EH (cell line): ENCODE measurements at regions not wholly inside any gene's neighbourhood (a gene's known extent, or its start where the extent isn't known, plus 50 kb on each side); places are given as distances from the start of the nearest gene placed in this dataset.
"Not testable (repeated sequence)": the region's sequence is repeated elsewhere in the genome, so short reads cannot be mapped to it uniquely, and the experiment has no call there.

ENCODE experiments used
- DNase-seq: peaks from one replicate; pipeline ENCODE4 v3.0.0-alpha.2; 2015; ENCODE audit warnings: low read depth

GRCh38 chr7:51617686-51618085, 301.1 kb upstream of the COBL start:
- DNase-seq, result no peak

DNA sequence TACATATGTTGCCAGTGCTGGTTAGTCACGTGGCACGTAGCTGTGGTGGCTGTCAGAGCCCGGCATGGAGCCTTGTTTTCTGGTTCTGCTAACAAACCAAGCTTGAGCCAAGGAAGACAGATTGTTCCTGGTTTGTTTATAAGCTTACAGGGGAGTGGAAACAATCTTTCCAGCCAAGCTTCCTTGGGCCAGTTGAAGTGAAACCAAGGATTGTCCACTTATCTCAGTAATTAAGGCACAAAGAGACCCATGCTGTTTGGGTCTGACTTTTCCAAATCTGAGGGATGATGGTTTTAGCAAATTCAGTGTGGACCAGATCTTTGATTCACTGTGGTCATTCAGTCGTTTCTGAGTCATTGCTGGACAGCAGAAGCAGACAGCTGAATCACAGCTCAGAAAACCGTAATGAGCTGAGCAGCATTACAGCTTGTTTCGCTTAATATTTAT, 297.3 kb upstream of the COBL start:
- DNase-seq, result no peak

DNA sequence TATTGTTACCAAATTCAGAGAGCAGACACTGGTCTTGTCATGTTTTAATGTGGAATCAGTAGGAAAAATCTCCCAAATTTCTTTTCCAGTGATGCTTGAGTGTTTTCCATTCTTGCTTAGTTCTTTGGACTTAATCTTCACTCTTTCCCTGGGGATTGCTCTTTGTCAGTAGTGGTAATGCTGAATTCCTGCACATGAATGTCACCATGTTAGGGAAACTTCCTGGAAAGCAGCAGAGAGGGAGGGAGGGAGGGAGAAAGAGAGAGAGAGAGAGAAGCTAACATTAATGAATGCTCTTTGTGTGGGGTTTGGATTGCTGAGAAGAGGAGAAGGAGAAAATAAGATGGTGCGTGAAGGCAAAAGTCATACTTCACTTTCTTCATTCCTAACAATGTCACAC, 295.3 kb upstream of the COBL start:
- DNase-seq, result no peak

GRCh38 chr7:51607447-51607846, 290.8 kb upstream of the COBL start:
- DNase-seq, result no peak

DNA sequence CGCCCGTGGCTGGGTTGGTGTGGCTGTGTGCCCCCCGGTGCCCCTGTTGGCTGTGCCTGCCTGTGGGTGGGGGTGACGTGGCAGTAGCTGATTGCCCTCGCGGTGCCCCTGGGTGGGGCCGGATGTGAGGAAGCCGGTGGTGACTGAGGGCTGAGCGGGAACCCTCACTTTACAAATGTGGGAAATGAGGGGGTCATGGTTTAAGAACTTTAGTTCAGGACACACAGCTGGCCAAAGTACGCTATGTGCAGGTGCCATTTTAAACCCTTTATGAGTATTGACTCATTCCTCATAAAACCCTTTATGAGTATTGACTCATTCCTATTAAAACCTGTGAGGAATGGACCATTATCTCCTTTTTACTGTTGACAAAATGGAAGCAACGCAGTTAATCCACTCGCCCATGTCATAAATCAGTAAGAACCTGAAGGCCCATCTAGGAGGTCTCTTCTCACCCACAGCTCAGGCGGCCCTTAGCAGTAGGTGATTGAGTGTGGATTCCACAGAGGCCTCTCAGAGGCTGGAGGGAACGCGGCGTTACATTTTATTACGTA, 290.1 kb upstream of the COBL start:
- DNase-seq, result no peak

GRCh38 chr7:51602376-51602775, 285.8 kb upstream of the COBL start:
- DNase-seq, result no peak

DNA sequence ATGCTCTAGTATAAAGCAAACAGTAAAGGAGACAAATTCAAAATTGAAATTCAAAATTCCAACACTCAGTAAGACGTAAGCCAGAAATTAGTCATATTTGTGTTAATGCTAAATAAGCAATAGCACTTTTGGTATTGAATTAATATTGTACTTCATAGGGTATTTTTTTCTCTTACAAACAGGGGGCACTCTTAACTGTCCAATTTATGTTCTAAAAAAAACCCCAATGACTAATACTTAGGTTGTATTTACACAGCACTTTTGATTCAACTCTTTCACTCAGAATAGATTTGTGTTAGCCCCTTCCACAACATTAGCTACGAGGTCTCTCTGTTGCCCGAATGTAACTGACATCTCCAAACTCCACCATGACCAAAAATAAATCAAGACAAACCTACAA, 284.9 kb upstream of the COBL start:
- no peak for DNase-seq

- DNase-seq, result not testable (repeated sequence)
These were observed 283.3 kb upstream of the COBL start for GRCh38 chr7:51599935-51600334.

- no peak for DNase-seq
These were observed 277.0 kb upstream of the COBL start for GRCh38 chr7:51593628-51594027.

DNA sequence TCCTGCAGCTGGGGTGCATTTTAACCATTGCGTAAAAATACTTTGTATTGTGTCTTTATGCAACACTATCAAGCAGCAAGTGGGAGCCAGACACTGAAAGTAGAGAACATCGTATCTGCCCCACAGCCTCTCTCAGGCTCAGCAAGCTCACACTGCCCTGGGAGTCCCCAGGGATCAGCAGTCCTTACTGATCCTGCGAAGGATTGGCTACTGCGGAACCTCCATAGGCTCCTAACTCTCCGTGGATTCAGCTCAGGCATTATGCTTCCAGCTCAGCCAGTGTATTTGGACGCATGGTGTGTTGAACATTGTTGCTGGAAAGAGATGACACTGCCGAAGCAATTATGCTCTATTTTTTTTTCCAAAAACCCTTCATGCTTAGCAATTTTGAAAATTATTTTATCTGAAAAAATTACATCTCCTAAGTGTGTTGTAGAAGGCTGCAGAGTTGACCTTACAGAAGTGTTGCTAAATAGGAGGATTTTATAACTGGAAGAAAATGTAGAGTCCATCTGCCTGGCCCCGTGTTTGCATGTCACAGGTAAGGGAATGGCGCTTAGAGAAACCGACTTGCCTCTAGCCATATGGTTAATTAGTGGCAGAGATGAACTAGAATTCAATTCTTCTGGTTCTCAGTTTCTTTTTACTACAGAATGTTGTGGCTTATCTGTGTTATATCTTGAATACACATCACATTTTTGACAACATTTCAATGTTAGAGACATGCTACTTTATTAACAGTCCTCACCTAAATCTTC, 276.4 kb upstream of the COBL start:
- DNase-seq, result no peak

- DNase-seq, result no peak
These were observed 274.6 kb upstream of the COBL start for GRCh38 chr7:51591223-51591622.

DNA sequence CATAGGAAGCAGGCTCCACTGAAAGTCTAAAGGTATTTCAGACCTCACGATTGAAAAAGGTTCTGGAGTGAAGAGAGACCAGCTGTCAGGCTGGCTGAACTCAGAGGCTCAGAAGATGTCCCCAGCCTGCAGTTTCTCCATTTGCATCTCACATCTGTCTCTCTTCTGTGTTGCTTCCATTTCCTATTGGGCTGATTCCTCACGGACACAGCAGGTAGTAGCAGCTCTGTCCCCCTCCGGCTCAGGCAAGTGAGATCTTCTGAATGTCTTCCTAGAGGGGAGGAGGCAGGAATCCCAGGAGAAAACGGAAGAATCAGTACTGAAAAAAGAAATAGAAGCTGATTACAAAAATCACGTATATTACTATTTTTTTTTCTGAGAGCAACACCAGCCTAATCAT, 274.1 kb upstream of the COBL start:
- no peak for DNase-seq

GRCh38 chr7:51589111-51589510, 272.5 kb upstream of the COBL start:
- DNase-seq, result no peak

DNA sequence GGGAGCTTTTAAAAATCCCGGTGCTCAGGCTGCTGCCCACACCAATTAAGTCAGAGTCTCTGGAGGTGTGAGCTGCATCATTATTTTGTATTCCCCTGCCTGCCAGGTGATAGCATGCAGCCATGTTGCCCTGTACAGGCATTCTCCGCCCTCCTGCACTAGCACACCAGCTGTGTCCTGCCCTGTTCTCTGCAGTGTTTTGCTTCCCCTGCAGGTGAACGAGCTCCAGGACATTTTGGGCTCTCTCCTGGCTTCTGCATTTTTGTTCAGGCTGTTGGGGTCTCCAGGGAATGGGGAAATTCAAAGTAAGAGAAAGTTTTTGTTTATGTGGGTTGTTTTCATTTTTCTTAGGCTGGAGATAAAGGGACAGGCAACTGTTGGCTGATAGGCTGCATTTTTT, 271.0 kb upstream of the COBL start:
- DNase-seq, result no peak

DNA sequence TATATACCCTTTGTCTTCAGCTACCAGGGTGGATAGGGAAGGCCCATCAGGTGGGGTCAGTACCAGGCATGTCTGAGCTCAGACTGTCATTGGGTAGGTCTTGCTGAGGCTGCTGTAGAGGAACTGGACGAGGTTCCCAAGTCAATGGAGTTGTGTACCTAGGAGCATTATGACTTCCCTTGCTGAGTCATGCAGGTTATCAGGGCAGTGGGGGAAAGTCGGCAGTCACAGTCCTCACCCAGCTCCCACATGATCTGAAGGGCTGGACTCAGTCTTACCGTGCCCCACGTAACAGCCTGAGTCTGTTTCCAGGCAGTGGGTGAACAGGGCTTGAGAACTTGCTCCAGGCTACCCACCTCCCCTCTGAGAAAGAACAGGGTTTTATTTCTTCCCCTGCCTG, 260.8 kb upstream of the COBL start:
- DNase-seq, result no peak

DNA sequence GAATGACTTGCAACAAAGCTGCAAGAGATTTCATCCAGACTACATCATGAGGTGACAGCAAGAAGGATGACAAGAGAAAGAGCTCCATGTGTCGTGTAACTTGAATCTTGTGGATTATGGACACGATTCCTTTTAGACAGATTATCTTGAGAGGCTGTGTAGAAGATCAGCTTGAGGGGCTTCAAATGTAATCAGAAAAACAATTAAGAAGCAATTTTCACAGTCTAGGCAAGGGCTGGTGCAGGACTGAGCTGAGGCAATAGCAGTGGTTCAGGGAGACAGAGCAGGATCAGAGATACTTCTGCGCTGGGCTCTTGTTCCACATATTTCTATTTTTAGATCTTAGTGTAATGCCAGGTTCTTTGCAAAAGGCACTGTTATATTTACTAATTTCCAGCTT, 253.0 kb upstream of the COBL start:
- no peak for DNase-seq

- DNase-seq, result no peak
These were observed 252.6 kb upstream of the COBL start for GRCh38 chr7:51569176-51569575.

DNA sequence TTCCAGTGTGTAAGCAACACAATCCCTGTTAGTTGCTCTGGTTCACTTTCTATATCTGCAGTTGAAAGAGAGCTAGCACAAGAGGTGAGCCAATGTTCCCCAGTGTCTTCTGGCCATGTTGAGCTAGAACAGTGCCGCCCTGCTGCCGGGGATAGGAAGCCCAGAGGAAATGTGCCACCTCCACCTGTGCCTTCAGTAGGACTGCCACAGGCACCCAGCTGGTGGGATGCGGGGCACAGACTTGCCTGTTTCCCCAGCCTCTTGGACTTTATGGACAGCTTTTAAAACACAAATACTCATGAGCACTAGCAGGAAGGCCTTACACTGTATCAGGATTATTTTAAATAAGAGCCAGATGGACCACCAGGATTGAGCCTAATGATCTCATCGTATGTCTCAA, 234.5 kb upstream of the COBL start:
- no peak for DNase-seq

DNA sequence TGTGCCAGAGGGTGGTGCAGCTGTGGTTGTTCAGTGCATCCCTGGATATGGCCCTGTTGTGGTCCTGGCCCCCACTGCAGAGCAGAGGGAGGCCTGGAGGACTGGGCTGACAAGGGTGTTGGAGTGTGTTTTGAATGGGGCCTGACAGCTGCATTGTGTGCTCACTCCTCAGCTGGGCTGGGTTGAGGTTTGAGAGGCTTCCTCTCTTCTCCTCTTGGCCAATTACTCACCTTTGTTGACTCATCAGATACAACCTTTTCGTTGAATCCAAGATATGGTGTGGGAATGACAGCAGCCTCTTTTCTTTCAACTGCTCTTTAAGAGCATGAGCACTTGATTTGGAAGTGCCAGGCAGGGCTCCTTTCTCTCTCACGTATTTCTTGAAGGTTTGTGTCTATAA, 228.5 kb upstream of the COBL start:
- no peak for DNase-seq

GRCh38 chr7:51543801-51544553, 227.4 kb upstream of the COBL start:
- no peak for DNase-seq

GRCh38 chr7:51540906-51541305, 224.3 kb upstream of the COBL start:
- not testable (repeated sequence) for DNase-seq

- no peak for DNase-seq
These were observed 223.2 kb upstream of the COBL start for GRCh38 chr7:51539840-51540239.

DNA sequence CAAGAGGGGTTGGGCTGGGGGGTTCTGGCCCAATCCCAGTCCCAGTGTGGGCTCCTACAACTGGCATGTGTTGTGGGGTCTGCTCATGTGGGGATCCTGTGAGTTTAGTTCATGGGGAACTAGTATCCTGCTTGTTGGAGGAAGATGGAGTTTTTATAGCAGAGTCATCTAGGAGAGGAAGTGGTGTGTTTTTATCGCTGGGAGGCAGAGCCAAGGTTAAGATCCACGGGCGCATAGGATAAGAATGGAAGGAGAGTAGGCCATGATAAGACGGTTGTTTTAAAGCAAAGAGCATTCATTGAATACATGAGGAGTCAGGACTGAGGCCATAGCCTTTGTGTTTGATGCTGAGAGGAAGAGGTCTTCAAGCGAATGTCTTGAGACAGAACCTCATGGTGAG, 211.6 kb upstream of the COBL start:
- no peak for DNase-seq
